Body of pancreas (tissue), 4 donors: ENCODE measurements at regions not wholly inside any gene's neighbourhood (a gene's known extent, or its start where the extent isn't known, plus 50 kb on each side); places are given as distances from the start of the nearest gene placed in this dataset.

Experiments used
- POLR2A ChIP-seq, 3 donors: fragments of 450-650 bp; IDR thresholded peaks; one replicate each; pipeline ENCODE4 v1.6.1; 2016; ENCODE audit warnings: antibody characterized with exemption in 3 of 3, mild to moderate bottlenecking in 2 of 3
- TF ChIP-seq, protein P1 (sequence below), 7 experiments: fragments of 450-650 bp in 4 of 7; fragments of 200-600 bp in 3 of 7; sonication (generic) in 3 of 7; IDR thresholded peaks; one replicate each; pipeline ENCODE4 v1.5.1; 2016 to 2019; ENCODE audit warnings: antibody characterized with exemption in 7 of 7

DNA sequence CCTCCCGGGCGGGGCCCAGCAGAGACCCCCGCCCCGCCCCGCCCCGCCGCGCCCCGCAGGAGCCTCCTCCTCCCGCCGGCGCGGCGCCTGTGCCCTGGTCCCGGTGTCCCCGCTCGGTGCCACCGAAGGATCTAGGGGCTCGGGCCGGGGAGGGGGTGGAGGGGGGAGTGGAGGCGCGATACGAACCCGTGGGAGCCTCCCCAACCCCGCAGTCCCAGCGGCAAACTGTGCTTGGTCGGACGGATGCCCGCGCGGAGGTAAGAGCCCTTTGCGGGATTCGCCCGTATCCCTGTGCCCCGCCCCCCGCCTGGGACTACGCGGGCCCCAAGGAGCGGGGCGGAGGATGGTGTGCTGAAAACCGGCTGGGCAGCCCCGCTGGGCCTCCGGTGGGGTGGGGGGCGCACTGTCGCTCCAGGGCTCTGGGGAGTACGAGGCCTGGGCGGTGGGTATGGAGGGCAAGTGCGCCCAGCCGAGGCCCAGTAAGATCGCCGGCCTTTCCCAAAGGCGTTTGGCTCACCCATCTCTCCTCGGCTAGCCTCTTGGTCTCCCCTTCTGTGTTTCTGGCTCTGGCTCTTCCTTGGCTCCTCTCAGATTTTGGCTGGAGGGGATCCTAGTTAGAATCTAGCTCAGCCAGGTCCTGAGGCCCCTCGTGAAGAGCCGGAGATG lies 65.6 kb upstream of the POLG start:
- TF ChIP-seq, protein P1, sequence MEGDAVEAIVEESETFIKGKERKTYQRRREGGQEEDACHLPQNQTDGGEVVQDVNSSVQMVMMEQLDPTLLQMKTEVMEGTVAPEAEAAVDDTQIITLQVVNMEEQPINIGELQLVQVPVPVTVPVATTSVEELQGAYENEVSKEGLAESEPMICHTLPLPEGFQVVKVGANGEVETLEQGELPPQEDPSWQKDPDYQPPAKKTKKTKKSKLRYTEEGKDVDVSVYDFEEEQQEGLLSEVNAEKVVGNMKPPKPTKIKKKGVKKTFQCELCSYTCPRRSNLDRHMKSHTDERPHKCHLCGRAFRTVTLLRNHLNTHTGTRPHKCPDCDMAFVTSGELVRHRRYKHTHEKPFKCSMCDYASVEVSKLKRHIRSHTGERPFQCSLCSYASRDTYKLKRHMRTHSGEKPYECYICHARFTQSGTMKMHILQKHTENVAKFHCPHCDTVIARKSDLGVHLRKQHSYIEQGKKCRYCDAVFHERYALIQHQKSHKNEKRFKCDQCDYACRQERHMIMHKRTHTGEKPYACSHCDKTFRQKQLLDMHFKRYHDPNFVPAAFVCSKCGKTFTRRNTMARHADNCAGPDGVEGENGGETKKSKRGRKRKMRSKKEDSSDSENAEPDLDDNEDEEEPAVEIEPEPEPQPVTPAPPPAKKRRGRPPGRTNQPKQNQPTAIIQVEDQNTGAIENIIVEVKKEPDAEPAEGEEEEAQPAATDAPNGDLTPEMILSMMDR (IDR thresholded peaks at IDR 0.05): no peak
- no peak for TF ChIP-seq POLR2A (IDR thresholded peaks at IDR 0.05)
